HepG2 (cell line): ENCODE measurements at regions not wholly inside any gene's neighbourhood (a gene's known extent, or its start where the extent isn't known, plus 50 kb on each side); places are given as distances from the start of the nearest gene placed in this dataset.

Experiments
- ATAC-seq: fragments of 200-7000 bp; cut with Tn5 transposase; 3 replicates; pipeline ENCODE4 v1.9.1; 2020; ENCODE audit warnings: mild to moderate bottlenecking, moderate library complexity
- BruUV-seq: library from RNA; stranded (reverse); fragments of 400-500 nt; replicated peaks from 2 replicates; lab custom pipeline; 2021; lab: Mats Ljungman, UMichigan
- CTCF ChIA-PET: fragments of 300-600 bp; formaldehyde crosslinking; extraction: SDS; loops from one replicate; lab custom pipeline; 2021; ENCODE audit warnings: low total read pairs, inconsistent platforms, low intra/inter-chr PET ratio; lab: Yijun Ruan, JAX
- POLR2A ChIA-PET: fragments of 350-600 bp; sonication (Branson Sonifier 250); formaldehyde crosslinking; loops from one replicate; lab custom pipeline; 2020; ENCODE audit warnings: antibody characterized with exemption, inconsistent platforms; lab: Yijun Ruan, JAX
- DNase-seq: peaks from one replicate; pipeline ENCODE4 v3.0.0-alpha.2; 2015; ENCODE audit warnings: low spot score
- FAIRE-seq: peaks from 3 replicates; lab custom pipeline; 2011; peaks lifted over from hg19 to GRCh38; lab: Jason Lieb, UNC
- H2AFZ ChIP-seq: one replicate; pipeline ENCODE4 v1.6.1; 2011; ENCODE audit warnings: low read length, inconsistent platforms
- H3K27ac ChIP-seq: fragments of 300-600 bp; 3 replicates; pipeline ENCODE4 v1.8.0; 2011; ENCODE audit warnings: mixed run types, mild to moderate bottlenecking, mixed read lengths, low read length, inconsistent platforms; ENCODE audit not compliant: insufficient read depth; ENCODE audit errors: extremely low read length
- H3K27me3 ChIP-seq, 2 experiments: fragments of 200-600 bp in 1 of 2; 2 replicates in 1 of 2; 3 replicates in 1 of 2; pipeline versions ENCODE4 v1.6.0 to v1.8.0; 2011; ENCODE audit warnings: low read length in 2 of 2, mild to moderate bottlenecking in 2 of 2, moderate library complexity in 2 of 2, inconsistent platforms in 1 of 2; ENCODE audit not compliant: insufficient read depth in 2 of 2, control insufficient read depth in 1 of 2
- H3K36me3 ChIP-seq, 2 experiments: fragments of 200-600 bp in 1 of 2; replicated peaks in 1 of 2; 2 replicates in 1 of 2; 3 replicates in 1 of 2; pipeline versions ENCODE4 v1.5.1 to v1.8.0; 2011; ENCODE audit warnings: low read length in 2 of 2, inconsistent platforms in 1 of 2; ENCODE audit not compliant: insufficient read depth in 2 of 2, control insufficient read depth in 1 of 2
- H3K4me1 ChIP-seq: 2 replicates; pipeline ENCODE4 v1.5.1; 2012; ENCODE audit warnings: low read length, inconsistent platforms; ENCODE audit not compliant: insufficient read depth
- H3K4me2 ChIP-seq: 2 replicates; pipeline ENCODE4 v1.6.0; 2011; ENCODE audit warnings: low read depth, low read length, inconsistent platforms
- H3K4me3 ChIP-seq, 3 experiments: fragments of 200-600 bp in 1 of 3; sonication (generic), shearing (Covaris generic) in 1 of 3; replicated peaks in 1 of 3; 2 replicates each; pipeline ENCODE4 v1.5.1; 2011 to 2016; ENCODE audit warnings: low read length in 3 of 3, inconsistent platforms in 2 of 3, low read depth in 2 of 3, mild to moderate bottlenecking in 2 of 3, control low read depth in 1 of 3, mixed read lengths in 1 of 3; ENCODE audit not compliant: insufficient read depth in 1 of 3
- H3K79me2 ChIP-seq: one replicate; pipeline ENCODE4 v1.6.1; 2011; ENCODE audit warnings: low read length, inconsistent platforms; ENCODE audit not compliant: insufficient read depth
- H3K9ac ChIP-seq: 2 replicates; pipeline ENCODE4 v1.6.0; 2011; ENCODE audit warnings: mild to moderate bottlenecking, low read depth, low read length, inconsistent platforms; ENCODE audit not compliant: insufficient read depth
- H3K9me3 ChIP-seq: 2 replicates; pipeline ENCODE4 v1.5.1; 2012; ENCODE audit warnings: mild to moderate bottlenecking, low read length
- H4K20me1 ChIP-seq: 2 replicates; pipeline ENCODE4 v1.6.0; 2011; ENCODE audit warnings: inconsistent platforms, mild to moderate bottlenecking, low read length, moderate library complexity; ENCODE audit not compliant: insufficient read depth
- FOSL2 ChIP-seq: sonication (generic); formaldehyde crosslinking; IDR thresholded peaks from 2 replicates; pipeline ENCODE4 v1.4.0; 2020; ENCODE audit warnings: missing genetic modification reagents
- KAT8 ChIP-seq: IDR thresholded peaks from 2 replicates; pipeline ENCODE4 v1.6.1; 2016; ENCODE audit warnings: missing genetic modification reagents, missing compliant biosample characterization
- KLF13 ChIP-seq: sonication (generic); formaldehyde crosslinking; IDR thresholded peaks from 2 replicates; pipeline ENCODE4 v1.4.0; 2020; ENCODE audit warnings: mild to moderate bottlenecking, missing genetic modification reagents
- PAX8 ChIP-seq: sonication (generic); formaldehyde crosslinking; IDR thresholded peaks from 2 replicates; pipeline ENCODE4 v1.8.0; 2022; ENCODE audit warnings: mild to moderate bottlenecking, missing genetic modification reagents, borderline replicate concordance
- SOX6 ChIP-seq, 2 experiments: fragments of 450-650 bp in 1 of 2; sonication (generic) in 1 of 2; formaldehyde crosslinking in 1 of 2; IDR thresholded peaks; 2 replicates each; pipeline versions ENCODE4 v1.4.0 to v1.6.1; 2017 to 2020; ENCODE audit warnings: antibody characterized with exemption in 1 of 2, mild to moderate bottlenecking in 1 of 2, missing genetic modification reagents in 1 of 2
- XRCC5 ChIP-seq: fragments of 200-400 bp; formaldehyde crosslinking; optimal IDR thresholded peaks from 2 replicates; pipeline ENCODE3; 2017; ENCODE audit warnings: mild to moderate bottlenecking, low read length
- ZNF704 ChIP-seq: sonication (generic); formaldehyde crosslinking; IDR thresholded peaks from 2 replicates; pipeline ENCODE4 v1.8.1; 2023; ENCODE audit warnings: mild to moderate bottlenecking, inconsistent platforms, moderate library complexity, missing genetic modification reagents, borderline replicate concordance
- WGBS: methylation state at CpG from one replicate; pipeline ENCODE4 v1.1.6; 2017; ENCODE audit warnings: low lambda C conversion rate; 5-methylcytosine and 5-hydroxymethylcytosine counted together
- in situ Hi-C: cut with HindIII; loops from 2 replicates; pipeline ENCODE4 v1.10.0; 2017; ENCODE audit warnings: low pct_unique_long_range_greater_than_20kb; ENCODE audit not compliant: extremely low pct_ligation_motif_present
- intact Hi-C: fragments of 100-400 bp; cut with micrococcal nuclease; formaldehyde crosslinking; loops from one replicate; pipeline ENCODE4 v1.10.0; 2022; ENCODE audit not compliant: unreplicated experiment
- TF ChIP-seq, protein P1 (sequence below): sonication (generic); formaldehyde crosslinking; IDR thresholded peaks from 2 replicates; pipeline ENCODE4 v1.5.1; 2020; ENCODE audit warnings: mild to moderate bottlenecking, moderate library complexity, missing genetic modification reagents
- TF ChIP-seq, protein P2 (sequence below): sonication (generic); formaldehyde crosslinking; IDR thresholded peaks from 2 replicates; pipeline ENCODE4 v1.4.0; 2020; ENCODE audit warnings: missing genetic modification reagents
- TF ChIP-seq, protein P3 (sequence below): sonication (generic); formaldehyde crosslinking; IDR thresholded peaks from 2 replicates; pipeline ENCODE4 v1.5.1; 2020; ENCODE audit warnings: mild to moderate bottlenecking, missing genetic modification reagents, moderate library complexity
- TF ChIP-seq, protein P4 (sequence below): sonication (generic); formaldehyde crosslinking; conservative IDR thresholded peaks from 2 replicates; pipeline ENCODE4 v1.8.0; 2022; ENCODE audit warnings: missing genetic modification reagents

GRCh38 chr4:14916554-14917297 is 85.6 kb upstream of the CPEB2 start:
- Histone ChIP-seq H3K79me2 (no peaks in the 10 kb centered on the region), H3K9me3 (no peaks in the 10 kb centered on the region), H3K9ac (no peak overlapping the region), H3K27ac (no peak overlapping the region), H3K4me2 (no peak overlapping the region), H3K4me1 (no peaks in the 10 kb centered on the region), H3K27me3 (no peaks in the 10 kb centered on the region), H3K36me3 (no peaks in the 10 kb centered on the region)
- 4% methylated on average over 7 of the region's 7 CpGs for WGBS
- ATAC-seq (peak; percentile 44; the same call in 2 of the 3 replicates), FAIRE-seq (no peak)
- TF ChIP-seq PAX8 (CRISPR knock-in tag) (no peak), FOSL2 (0 out of 2 replicates have a peak, but pooled peaks have one; percentile 33), SOX6 (IDR thresholded peaks at IDR 0.05) (no peak), SOX6 (CRISPR knock-in tag; IDR thresholded peaks at IDR 0.05) (no peak), XRCC5 (no peak)
- TF ChIP-seq, all 625 proteins: peak for 1
- Histone ChIP-seq H2AFZ (no peak overlapping the region), H3K4me3 (no peak overlapping the region), H4K20me1 (no peaks in the 10 kb centered on the region)
- DNase-seq, result peak; percentile 23
- ChIA-PET CTCF (no interaction called here), POLR2A (no interaction called here)
- no TSS peak for BruUV-seq
- in situ Hi-C loops (no loop called here), intact Hi-C loops (no loop called here)

- no TSS peak for BruUV-seq
- intact Hi-C loops, result no loop called here
- Histone ChIP-seq H3K36me3 (no peaks in the 10 kb centered on the region), H3K79me2 (no peaks in the 10 kb centered on the region), H2AFZ (no peak overlapping the region), H4K20me1 (no peaks in the 10 kb centered on the region), H3K27ac (no peak overlapping the region), H3K4me2 (no peak overlapping the region), H3K4me3 (no peak overlapping the region), H3K27me3 (no peaks in the 10 kb centered on the region), H3K4me1 (no peaks in the 10 kb centered on the region), H3K9ac (no peak overlapping the region), H3K9me3 (no peaks in the 10 kb centered on the region)
- 0% methylated on average over 1 of the region's 1 CpG for WGBS
- ATAC-seq (no peak), FAIRE-seq (no peak), DNase-seq (no peak)
- ChIA-PET POLR2A (no interaction called here), CTCF (no interaction called here)
- in situ Hi-C loops, result no loop called here
- no peak for TF ChIP-seq ZNF704 (CRISPR knock-in tag)
- TF ChIP-seq, protein P1, sequence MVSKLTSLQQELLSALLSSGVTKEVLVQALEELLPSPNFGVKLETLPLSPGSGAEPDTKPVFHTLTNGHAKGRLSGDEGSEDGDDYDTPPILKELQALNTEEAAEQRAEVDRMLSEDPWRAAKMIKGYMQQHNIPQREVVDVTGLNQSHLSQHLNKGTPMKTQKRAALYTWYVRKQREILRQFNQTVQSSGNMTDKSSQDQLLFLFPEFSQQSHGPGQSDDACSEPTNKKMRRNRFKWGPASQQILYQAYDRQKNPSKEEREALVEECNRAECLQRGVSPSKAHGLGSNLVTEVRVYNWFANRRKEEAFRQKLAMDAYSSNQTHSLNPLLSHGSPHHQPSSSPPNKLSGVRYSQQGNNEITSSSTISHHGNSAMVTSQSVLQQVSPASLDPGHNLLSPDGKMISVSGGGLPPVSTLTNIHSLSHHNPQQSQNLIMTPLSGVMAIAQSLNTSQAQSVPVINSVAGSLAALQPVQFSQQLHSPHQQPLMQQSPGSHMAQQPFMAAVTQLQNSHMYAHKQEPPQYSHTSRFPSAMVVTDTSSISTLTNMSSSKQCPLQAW, result no peak
- no peak for TF ChIP-seq KLF13 (CRISPR knock-in tag)
- TF ChIP-seq, protein P2, sequence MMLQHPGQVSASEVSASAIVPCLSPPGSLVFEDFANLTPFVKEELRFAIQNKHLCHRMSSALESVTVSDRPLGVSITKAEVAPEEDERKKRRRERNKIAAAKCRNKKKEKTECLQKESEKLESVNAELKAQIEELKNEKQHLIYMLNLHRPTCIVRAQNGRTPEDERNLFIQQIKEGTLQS (CRISPR knock-in tag), result no peak
- TF ChIP-seq, protein P3, sequence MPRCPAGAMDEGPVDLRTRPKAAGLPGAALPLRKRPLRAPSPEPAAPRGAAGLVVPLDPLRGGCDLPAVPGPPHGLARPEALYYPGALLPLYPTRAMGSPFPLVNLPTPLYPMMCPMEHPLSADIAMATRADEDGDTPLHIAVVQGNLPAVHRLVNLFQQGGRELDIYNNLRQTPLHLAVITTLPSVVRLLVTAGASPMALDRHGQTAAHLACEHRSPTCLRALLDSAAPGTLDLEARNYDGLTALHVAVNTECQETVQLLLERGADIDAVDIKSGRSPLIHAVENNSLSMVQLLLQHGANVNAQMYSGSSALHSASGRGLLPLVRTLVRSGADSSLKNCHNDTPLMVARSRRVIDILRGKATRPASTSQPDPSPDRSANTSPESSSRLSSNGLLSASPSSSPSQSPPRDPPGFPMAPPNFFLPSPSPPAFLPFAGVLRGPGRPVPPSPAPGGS (CRISPR knock-in tag), result no peak
- no peak for TF ChIP-seq KAT8 (CRISPR knock-in tag)
- TF ChIP-seq, protein P4, sequence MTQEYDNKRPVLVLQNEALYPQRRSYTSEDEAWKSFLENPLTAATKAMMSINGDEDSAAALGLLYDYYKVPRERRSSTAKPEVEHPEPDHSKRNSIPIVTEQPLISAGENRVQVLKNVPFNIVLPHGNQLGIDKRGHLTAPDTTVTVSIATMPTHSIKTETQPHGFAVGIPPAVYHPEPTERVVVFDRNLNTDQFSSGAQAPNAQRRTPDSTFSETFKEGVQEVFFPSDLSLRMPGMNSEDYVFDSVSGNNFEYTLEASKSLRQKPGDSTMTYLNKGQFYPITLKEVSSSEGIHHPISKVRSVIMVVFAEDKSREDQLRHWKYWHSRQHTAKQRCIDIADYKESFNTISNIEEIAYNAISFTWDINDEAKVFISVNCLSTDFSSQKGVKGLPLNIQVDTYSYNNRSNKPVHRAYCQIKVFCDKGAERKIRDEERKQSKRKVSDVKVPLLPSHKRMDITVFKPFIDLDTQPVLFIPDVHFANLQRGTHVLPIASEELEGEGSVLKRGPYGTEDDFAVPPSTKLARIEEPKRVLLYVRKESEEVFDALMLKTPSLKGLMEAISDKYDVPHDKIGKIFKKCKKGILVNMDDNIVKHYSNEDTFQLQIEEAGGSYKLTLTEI, result no peak
These were observed 85.0 kb upstream of the CPEB2 start for GRCh38 chr4:14917298-14917633.
